ENCODE measurements at regions not wholly inside any gene's neighbourhood (a gene's known extent, or its start where the extent isn't known, plus 50 kb on each side); places are given as distances from the start of the nearest gene placed in this dataset.

DNA sequence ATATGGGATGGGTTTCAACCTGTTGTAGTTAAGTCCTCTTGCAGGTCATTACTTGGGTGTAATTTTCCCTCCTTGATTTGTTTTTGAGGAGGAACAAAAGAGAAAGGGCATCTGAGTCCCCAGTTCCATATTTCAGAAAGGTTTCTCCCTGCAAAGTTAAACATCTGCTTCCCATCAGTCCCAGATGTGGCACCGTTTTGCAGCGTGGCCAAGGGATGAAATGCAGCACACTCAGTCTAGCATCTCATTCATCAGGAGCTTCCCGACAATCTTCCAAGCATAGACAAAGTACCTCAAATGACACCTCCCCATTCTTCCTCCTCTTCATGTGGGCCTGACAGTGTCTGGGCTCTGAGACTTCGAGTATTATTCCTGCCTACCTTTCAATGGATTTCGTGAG lies 363.7 kb upstream of the SOX9 start:
- in situ Hi-C loops (cut with HindIII; ENCODE audit: low pct_unique_long_range_greater_than_20kb, low sequenced_read_pairs): no loop called here
- Histone ChIP-seq H3K27ac (ENCODE audit: low read length) (no peak overlapping the region), H3K36me3 (ENCODE audit: control insufficient read depth, insufficient read depth, low read length) (no peaks in the 10 kb centered on the region), H3K9me3 (ENCODE audit: control insufficient read depth, insufficient read depth, low read depth, low read length) (no peaks in the 10 kb centered on the region), H3K27me3 (ENCODE audit: control insufficient read depth, insufficient read depth, low read length) (no peaks in the 10 kb centered on the region; the same call in 1 of the 2 replicates), H3K4me1 (ENCODE audit: control insufficient read depth, insufficient read depth, low read length) (no peaks in the 10 kb centered on the region), H3K4me3 (ENCODE audit: low read depth in 2 of 2, low read length in 2 of 2) (no peak overlapping the region)
- ChIA-PET POLR2A (no interaction called here), CTCF (no interaction called here)
- BruUV-seq (replicated peaks): no TSS peak
- DNase-seq (ENCODE audit: low read depth, low spot score): no peak
- TF ChIP-seq, protein P1, sequence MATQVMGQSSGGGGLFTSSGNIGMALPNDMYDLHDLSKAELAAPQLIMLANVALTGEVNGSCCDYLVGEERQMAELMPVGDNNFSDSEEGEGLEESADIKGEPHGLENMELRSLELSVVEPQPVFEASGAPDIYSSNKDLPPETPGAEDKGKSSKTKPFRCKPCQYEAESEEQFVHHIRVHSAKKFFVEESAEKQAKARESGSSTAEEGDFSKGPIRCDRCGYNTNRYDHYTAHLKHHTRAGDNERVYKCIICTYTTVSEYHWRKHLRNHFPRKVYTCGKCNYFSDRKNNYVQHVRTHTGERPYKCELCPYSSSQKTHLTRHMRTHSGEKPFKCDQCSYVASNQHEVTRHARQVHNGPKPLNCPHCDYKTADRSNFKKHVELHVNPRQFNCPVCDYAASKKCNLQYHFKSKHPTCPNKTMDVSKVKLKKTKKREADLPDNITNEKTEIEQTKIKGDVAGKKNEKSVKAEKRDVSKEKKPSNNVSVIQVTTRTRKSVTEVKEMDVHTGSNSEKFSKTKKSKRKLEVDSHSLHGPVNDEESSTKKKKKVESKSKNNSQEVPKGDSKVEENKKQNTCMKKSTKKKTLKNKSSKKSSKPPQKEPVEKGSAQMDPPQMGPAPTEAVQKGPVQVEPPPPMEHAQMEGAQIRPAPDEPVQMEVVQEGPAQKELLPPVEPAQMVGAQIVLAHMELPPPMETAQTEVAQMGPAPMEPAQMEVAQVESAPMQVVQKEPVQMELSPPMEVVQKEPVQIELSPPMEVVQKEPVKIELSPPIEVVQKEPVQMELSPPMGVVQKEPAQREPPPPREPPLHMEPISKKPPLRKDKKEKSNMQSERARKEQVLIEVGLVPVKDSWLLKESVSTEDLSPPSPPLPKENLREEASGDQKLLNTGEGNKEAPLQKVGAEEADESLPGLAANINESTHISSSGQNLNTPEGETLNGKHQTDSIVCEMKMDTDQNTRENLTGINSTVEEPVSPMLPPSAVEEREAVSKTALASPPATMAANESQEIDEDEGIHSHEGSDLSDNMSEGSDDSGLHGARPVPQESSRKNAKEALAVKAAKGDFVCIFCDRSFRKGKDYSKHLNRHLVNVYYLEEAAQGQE (IDR thresholded peaks at IDR 0.05; ENCODE audit: insufficient read depth in 1 of 2, low read depth in 2 of 2, low read length in 1 of 2): no peak
- TF ChIP-seq SIN3A (IDR thresholded peaks at IDR 0.05; ENCODE audit: borderline replicate concordance, insufficient read depth, low read depth, low read length): no peak
- intact Hi-C loops (cut with micrococcal nuclease; ENCODE audit: unreplicated experiment): no loop called here
- ATAC-seq: no peak

- H3K36me3 ChIP-seq (ENCODE audit: control insufficient read depth, insufficient read depth, low read length): no peaks in the 10 kb centered on the region
- ChIA-PET POLR2A (interaction anchor here (0.6 kb wide), 1 partner anchor 289 kb away, joined by 7 read pairs; no protein-coding TSS in a partner anchor), CTCF (no interaction called here)
- H3K9me3 ChIP-seq (ENCODE audit: control insufficient read depth, insufficient read depth, low read depth, low read length): no peaks in the 10 kb centered on the region
- DNase-seq (ENCODE audit: low read depth, low spot score) (no peak), ATAC-seq (no peak)
- TF ChIP-seq, protein P2, sequence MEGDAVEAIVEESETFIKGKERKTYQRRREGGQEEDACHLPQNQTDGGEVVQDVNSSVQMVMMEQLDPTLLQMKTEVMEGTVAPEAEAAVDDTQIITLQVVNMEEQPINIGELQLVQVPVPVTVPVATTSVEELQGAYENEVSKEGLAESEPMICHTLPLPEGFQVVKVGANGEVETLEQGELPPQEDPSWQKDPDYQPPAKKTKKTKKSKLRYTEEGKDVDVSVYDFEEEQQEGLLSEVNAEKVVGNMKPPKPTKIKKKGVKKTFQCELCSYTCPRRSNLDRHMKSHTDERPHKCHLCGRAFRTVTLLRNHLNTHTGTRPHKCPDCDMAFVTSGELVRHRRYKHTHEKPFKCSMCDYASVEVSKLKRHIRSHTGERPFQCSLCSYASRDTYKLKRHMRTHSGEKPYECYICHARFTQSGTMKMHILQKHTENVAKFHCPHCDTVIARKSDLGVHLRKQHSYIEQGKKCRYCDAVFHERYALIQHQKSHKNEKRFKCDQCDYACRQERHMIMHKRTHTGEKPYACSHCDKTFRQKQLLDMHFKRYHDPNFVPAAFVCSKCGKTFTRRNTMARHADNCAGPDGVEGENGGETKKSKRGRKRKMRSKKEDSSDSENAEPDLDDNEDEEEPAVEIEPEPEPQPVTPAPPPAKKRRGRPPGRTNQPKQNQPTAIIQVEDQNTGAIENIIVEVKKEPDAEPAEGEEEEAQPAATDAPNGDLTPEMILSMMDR (IDR thresholded peaks at IDR 0.05): no peak
- TF ChIP-seq SIN3A (IDR thresholded peaks at IDR 0.05; ENCODE audit: borderline replicate concordance, insufficient read depth, low read depth, low read length): no peak
- no peak for TF ChIP-seq TCF7L2 (IDR thresholded peaks at IDR 0.05; ENCODE audit: low read depth, low read length)
- TF ChIP-seq, protein P1 (IDR thresholded peaks at IDR 0.05; ENCODE audit: insufficient read depth in 1 of 2, low read depth in 2 of 2, low read length in 1 of 2): no peak
- TF ChIP-seq POLR2AphosphoS5 (IDR thresholded peaks at IDR 0.05; ENCODE audit: low read depth, low read length): no peak
- H3K4me1 ChIP-seq (ENCODE audit: control insufficient read depth, insufficient read depth, low read length): no peaks in the 10 kb centered on the region
- intact Hi-C loops (cut with micrococcal nuclease; ENCODE audit: unreplicated experiment) (no loop called here), in situ Hi-C loops (cut with HindIII; ENCODE audit: low pct_unique_long_range_greater_than_20kb, low sequenced_read_pairs) (no loop called here)
- no peaks in the 10 kb centered on the region; the same call in 1 of the 2 replicates for H3K27me3 ChIP-seq (ENCODE audit: control insufficient read depth, insufficient read depth, low read length)
- no peak overlapping the region for H3K27ac ChIP-seq (ENCODE audit: low read length)
- no TSS peak for BruUV-seq (replicated peaks)
- H3K4me3 ChIP-seq (ENCODE audit: low read depth in 2 of 2, low read length in 2 of 2): no peak overlapping the region
Observed at GRCh38 chr17:71757956-71758355, 362.9 kb upstream of the SOX9 start.

Measured in Panc1 (cell line).